Body of pancreas (tissue), 4 donors: ENCODE measurements at regions not wholly inside any gene's neighbourhood (a gene's known extent, or its start where the extent isn't known, plus 50 kb on each side); places are given as distances from the start of the nearest gene placed in this dataset.

Source experiments
- ATAC-seq: fragments of 150-250 bp; one replicate; pipeline ENCODE4 v1.9.1; 2016
- DNase-seq, 4 donors: peaks; one replicate each; pipeline ENCODE4 v3.0.0-alpha.2; 2019
- H3K27ac ChIP-seq, 4 donors: fragments of 200-600 bp; sonication (generic); 1 replicate in 3 of 4; 2 replicates in 1 of 4; pipeline versions ENCODE4 v1.5.1 to v1.6.1; 2016 to 2019; ENCODE audit warnings: mild to moderate bottlenecking in 1 of 4, mixed read lengths in 1 of 4, moderate library complexity in 1 of 4
- H3K27me3 ChIP-seq, 2 donors: fragments of 200-600 bp; sonication (generic); one replicate each; pipeline ENCODE4 v1.6.0; 2016; ENCODE audit warnings: mild to moderate bottlenecking in 1 of 2
- H3K36me3 ChIP-seq, 2 donors: fragments of 200-600 bp; sonication (generic); replicated peaks in 1 of 2; 2 replicates each; pipeline ENCODE4 v1.5.1; 2016; ENCODE audit warnings: low read depth in 2 of 2; ENCODE audit not compliant: insufficient read depth in 1 of 2
- H3K4me1 ChIP-seq: fragments of 200-600 bp; sonication (generic); one replicate; pipeline ENCODE4 v1.6.0; 2016
- H3K4me3 ChIP-seq, 2 donors: fragments of 200-600 bp; sonication (generic); 1 replicate in 1 of 2; 2 replicates in 1 of 2; pipeline ENCODE4 v1.5.1; 2016 to 2019
- H3K9me3 ChIP-seq, 3 donors: fragments of 200-600 bp; sonication (generic); 1 replicate in 2 of 3; 2 replicates in 1 of 3; pipeline ENCODE4 v1.5.1; 2016
- CTCF ChIP-seq, 7 experiments: fragments of 450-650 bp in 4 of 7; fragments of 200-600 bp in 3 of 7; sonication (generic) in 3 of 7; IDR thresholded peaks; one replicate each; pipeline ENCODE4 v1.5.1; 2016 to 2019; ENCODE audit warnings: antibody characterized with exemption in 7 of 7
- POLR2A ChIP-seq, 3 donors: fragments of 450-650 bp; IDR thresholded peaks; one replicate each; pipeline ENCODE4 v1.6.1; 2016; ENCODE audit warnings: antibody characterized with exemption in 3 of 3, mild to moderate bottlenecking in 2 of 3
- WGBS, 2 donors: methylation state at CpG; one replicate each; pipeline ENCODE4 v1.1.5; 2017; 5-methylcytosine and 5-hydroxymethylcytosine counted together
- intact Hi-C: fragments of 100-400 bp; cut with DNase I; formaldehyde crosslinking; loops from one replicate; pipeline ENCODE4 v1.15.1; 2023

DNA sequence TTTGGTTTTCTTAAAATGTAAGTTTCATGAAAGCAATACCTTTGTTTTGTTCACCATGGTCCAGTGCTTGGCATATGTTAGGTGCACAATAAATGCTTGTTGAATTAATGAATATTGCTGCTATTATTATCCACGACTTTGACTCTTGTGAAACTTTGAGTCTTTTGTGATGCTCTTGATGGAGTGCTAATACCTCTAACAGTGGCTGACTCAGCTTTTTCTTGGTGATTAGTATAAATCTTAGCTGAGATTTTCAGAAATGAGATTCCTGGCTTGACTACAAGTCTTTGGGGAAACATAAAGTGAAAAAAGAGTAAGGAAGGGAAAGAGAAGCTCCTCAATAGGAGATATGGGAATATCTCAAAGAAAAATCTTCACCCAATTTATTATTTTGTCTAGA, 375.2 kb upstream of the RPS6KA3 start:
- Histone ChIP-seq H3K36me3 (no peaks in the 10 kb centered on the region), H3K27ac (no peak overlapping the region)
- WGBS, 2 donors, result 53 to 64% methylated on average over 1 of the region's 1 CpG

GRCh38 chrX:20639115-20639514, 372.4 kb upstream of the RPS6KA3 start:
- Histone ChIP-seq H3K9me3 (no peaks in the 10 kb centered on the region), H3K4me3 (no peak overlapping the region), H3K27me3 (no peaks in the 10 kb centered on the region), H3K36me3 (no peaks in the 10 kb centered on the region), H3K27ac (no peak overlapping the region), H3K4me1 (no peaks in the 10 kb centered on the region)
- TF ChIP-seq POLR2A (IDR thresholded peaks at IDR 0.05) (no peak), CTCF (IDR thresholded peaks at IDR 0.05) (no peak)
- intact Hi-C loops, result no loop called here
- ATAC-seq (no peak), DNase-seq (no peak)
- WGBS, 2 donors, result 20 to 70% methylated on average over 1 to 2 of the region's 2 CpGs

More for the DNA sequence above, 375.2 kb upstream of the RPS6KA3 start:
- DNase-seq (no peak), ATAC-seq (no peak)
- no peaks in the 10 kb centered on the region for H3K4me1 ChIP-seq
- H3K9me3 ChIP-seq, result no peaks in the 10 kb centered on the region
- H3K4me3 ChIP-seq, result no peak overlapping the region
- TF ChIP-seq CTCF (IDR thresholded peaks at IDR 0.05), result no peak
- no peak for TF ChIP-seq POLR2A (IDR thresholded peaks at IDR 0.05)
- no peaks in the 10 kb centered on the region for H3K27me3 ChIP-seq
- intact Hi-C loops, result no loop called here

- TF ChIP-seq CTCF (IDR thresholded peaks at IDR 0.05) (no peak), POLR2A (IDR thresholded peaks at IDR 0.05) (no peak)
- no peak overlapping the region for H3K4me3 ChIP-seq
- no peaks in the 10 kb centered on the region for H3K4me1 ChIP-seq
- H3K27ac ChIP-seq, result no peak overlapping the region
- H3K27me3 ChIP-seq, result no peaks in the 10 kb centered on the region
- no peaks in the 10 kb centered on the region for H3K9me3 ChIP-seq
- no peaks in the 10 kb centered on the region for H3K36me3 ChIP-seq
- WGBS, 2 donors, result 91 to 96% methylated on average over 2 of the region's 2 CpGs
- intact Hi-C loops, result no loop called here
- DNase-seq, result no peak
- ATAC-seq, result no peak
These were observed 370.6 kb upstream of the RPS6KA3 start for GRCh38 chrX:20637351-20637750.

GRCh38 chrX:20633451-20633850, 366.7 kb upstream of the RPS6KA3 start:
- no peak for ATAC-seq

More at GRCh38 chrX:20633451-20633850, 366.7 kb upstream of the RPS6KA3 start:
- Histone ChIP-seq H3K9me3 (no peaks in the 10 kb centered on the region), H3K4me3 (no peak overlapping the region), H3K27ac (no peak overlapping the region), H3K27me3 (no peaks in the 10 kb centered on the region), H3K36me3 (no peaks in the 10 kb centered on the region), H3K4me1 (no peaks in the 10 kb centered on the region)
- TF ChIP-seq CTCF (IDR thresholded peaks at IDR 0.05) (no peak), POLR2A (IDR thresholded peaks at IDR 0.05) (no peak)
- DNase-seq, result no peak
- intact Hi-C loops, result no loop called here
- WGBS, 2 donors, result 76 to 83% methylated on average over 3 of the region's 3 CpGs
